SK-N-SH treated with all-trans-retinoic acid at 6 μM for 48 hours (cell line): ENCODE measurements at regions not wholly inside any gene's neighbourhood (a gene's known extent, or its start where the extent isn't known, plus 50 kb on each side); places are given as distances from the start of the nearest gene placed in this dataset.

Experiments
- BACH2 ChIP-seq: fragments of 250-450 bp; sonication (Bioruptor Pico); IDR thresholded peaks from 2 replicates; pipeline ENCODE4 v1.9.0; 2021; ENCODE audit warnings: mild to moderate bottlenecking, borderline replicate concordance
- CREB5 ChIP-seq: fragments of 250-450 bp; sonication (Bioruptor Pico); IDR thresholded peaks from 2 replicates; pipeline ENCODE4 v1.5.1; 2020; ENCODE audit warnings: low read depth, mild to moderate bottlenecking, moderate library complexity
- CSDC2 ChIP-seq: fragments of 250-450 bp; sonication (Bioruptor Pico); IDR thresholded peaks from 2 replicates; pipeline ENCODE4 v1.5.0; 2020; ENCODE audit warnings: mild to moderate bottlenecking, moderate library complexity
- CSRNP3 ChIP-seq: fragments of 250-450 bp; sonication (Bioruptor Pico); IDR thresholded peaks from 2 replicates; pipeline ENCODE4 v1.5.1; 2021; ENCODE audit warnings: mild to moderate bottlenecking, moderate library complexity
- GLIS3 ChIP-seq: fragments of 250-450 bp; sonication (Bioruptor Pico); IDR thresholded peaks from 2 replicates; pipeline ENCODE4 v1.5.0; 2020; ENCODE audit warnings: mild to moderate bottlenecking, moderate library complexity
- ISL1 ChIP-seq: fragments of 250-450 bp; sonication (Bioruptor Pico); IDR thresholded peaks from 2 replicates; pipeline ENCODE4 v2.1.2; 2022; ENCODE audit warnings: mild to moderate bottlenecking, moderate library complexity
- OSR1 ChIP-seq: fragments of 250-450 bp; sonication (Bioruptor Pico); IDR thresholded peaks from 2 replicates; pipeline ENCODE4 v1.8.0; 2022; ENCODE audit warnings: moderate library complexity, mild to moderate bottlenecking, inconsistent platforms
- PATZ1 ChIP-seq: fragments of 250-450 bp; sonication (Bioruptor Pico); IDR thresholded peaks from 2 replicates; pipeline ENCODE4 v1.8.0; 2020; ENCODE audit warnings: mild to moderate bottlenecking, moderate library complexity, borderline replicate concordance
- PPARA ChIP-seq: fragments of 250-450 bp; sonication (Bioruptor Pico); IDR thresholded peaks from 2 replicates; pipeline ENCODE4 v1.5.0; 2020; ENCODE audit warnings: mild to moderate bottlenecking, borderline replicate concordance
- TCF4 ChIP-seq: fragments of 250-450 bp; sonication (Bioruptor Pico); IDR thresholded peaks from 2 replicates; pipeline ENCODE4 v1.8.0; 2021; ENCODE audit warnings: mild to moderate bottlenecking, moderate library complexity, borderline replicate concordance
- ZNF565 ChIP-seq: fragments of 450-650 bp; formaldehyde crosslinking; conservative IDR thresholded peaks from 2 replicates; pipeline ENCODE4 v1.5.0; 2020; ENCODE audit warnings: low read depth, mild to moderate bottlenecking, moderate library complexity
- ZNF70 ChIP-seq: fragments of 450-650 bp; formaldehyde crosslinking; IDR thresholded peaks from 2 replicates; pipeline ENCODE4 v1.5.0; 2020; ENCODE audit warnings: mild to moderate bottlenecking, moderate library complexity
- ZNF8 ChIP-seq: fragments of 450-650 bp; formaldehyde crosslinking; IDR thresholded peaks from 2 replicates; pipeline ENCODE4 v1.5.0; 2020; ENCODE audit warnings: mild to moderate bottlenecking, moderate library complexity
- TF ChIP-seq, protein P1 (sequence below): fragments of 250-450 bp; sonication (Bioruptor Pico); IDR thresholded peaks from 2 replicates; pipeline ENCODE4 v1.5.0; 2020; ENCODE audit warnings: mild to moderate bottlenecking, moderate library complexity

DNA sequence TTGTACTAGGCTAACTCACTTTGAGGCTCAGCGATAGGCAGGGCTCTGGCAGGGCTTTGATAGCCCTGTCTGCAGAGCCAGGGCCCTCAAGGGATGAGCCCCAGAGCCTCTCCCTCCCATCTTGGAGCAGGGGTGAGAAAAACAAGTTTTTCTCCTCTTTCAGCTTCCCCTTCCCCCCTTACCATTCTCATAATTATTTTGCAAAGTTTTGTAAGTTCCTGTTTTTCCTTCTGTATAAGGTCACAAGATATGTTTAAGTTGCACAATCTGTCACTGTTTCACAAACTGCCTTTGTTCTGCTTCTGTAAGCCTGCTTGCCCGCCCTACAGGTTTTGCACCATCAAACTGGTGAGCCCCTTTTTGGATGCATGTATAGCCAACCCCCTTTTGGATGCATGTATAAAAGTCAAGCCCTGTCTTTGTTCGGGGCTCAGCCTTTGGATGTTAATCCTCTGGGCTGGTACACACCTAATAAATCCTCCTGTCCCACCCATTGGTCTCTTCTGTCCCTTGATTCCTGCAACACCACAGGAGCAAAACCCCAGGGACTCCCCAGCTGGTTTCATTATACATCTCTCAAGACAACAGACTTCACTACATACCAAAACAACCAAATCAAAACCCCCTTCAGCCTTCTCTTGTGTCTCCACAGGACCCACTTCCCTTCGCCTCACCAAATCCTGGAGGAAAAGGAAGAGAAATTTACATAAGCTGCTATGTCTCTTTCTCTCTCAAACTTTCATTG is 52.5 kb upstream of the RESF1 start:
- no peak for TF ChIP-seq ZNF70 (CRISPR knock-in tag)
- no peak for TF ChIP-seq CREB5 (CRISPR knock-in tag)
- TF ChIP-seq OSR1 (CRISPR knock-in tag): no peak
- TF ChIP-seq TCF4: no peak
- TF ChIP-seq GLIS3 (CRISPR knock-in tag): no peak
- TF ChIP-seq ZNF565 (CRISPR knock-in tag): no peak
- TF ChIP-seq BACH2 (CRISPR knock-in tag): no peak
- TF ChIP-seq, protein P1, sequence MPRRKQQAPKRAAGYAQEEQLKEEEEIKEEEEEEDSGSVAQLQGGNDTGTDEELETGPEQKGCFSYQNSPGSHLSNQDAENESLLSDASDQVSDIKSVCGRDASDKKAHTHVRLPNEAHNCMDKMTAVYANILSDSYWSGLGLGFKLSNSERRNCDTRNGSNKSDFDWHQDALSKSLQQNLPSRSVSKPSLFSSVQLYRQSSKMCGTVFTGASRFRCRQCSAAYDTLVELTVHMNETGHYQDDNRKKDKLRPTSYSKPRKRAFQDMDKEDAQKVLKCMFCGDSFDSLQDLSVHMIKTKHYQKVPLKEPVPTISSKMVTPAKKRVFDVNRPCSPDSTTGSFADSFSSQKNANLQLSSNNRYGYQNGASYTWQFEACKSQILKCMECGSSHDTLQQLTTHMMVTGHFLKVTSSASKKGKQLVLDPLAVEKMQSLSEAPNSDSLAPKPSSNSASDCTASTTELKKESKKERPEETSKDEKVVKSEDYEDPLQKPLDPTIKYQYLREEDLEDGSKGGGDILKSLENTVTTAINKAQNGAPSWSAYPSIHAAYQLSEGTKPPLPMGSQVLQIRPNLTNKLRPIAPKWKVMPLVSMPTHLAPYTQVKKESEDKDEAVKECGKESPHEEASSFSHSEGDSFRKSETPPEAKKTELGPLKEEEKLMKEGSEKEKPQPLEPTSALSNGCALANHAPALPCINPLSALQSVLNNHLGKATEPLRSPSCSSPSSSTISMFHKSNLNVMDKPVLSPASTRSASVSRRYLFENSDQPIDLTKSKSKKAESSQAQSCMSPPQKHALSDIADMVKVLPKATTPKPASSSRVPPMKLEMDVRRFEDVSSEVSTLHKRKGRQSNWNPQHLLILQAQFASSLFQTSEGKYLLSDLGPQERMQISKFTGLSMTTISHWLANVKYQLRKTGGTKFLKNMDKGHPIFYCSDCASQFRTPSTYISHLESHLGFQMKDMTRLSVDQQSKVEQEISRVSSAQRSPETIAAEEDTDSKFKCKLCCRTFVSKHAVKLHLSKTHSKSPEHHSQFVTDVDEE (CRISPR knock-in tag): no peak
- TF ChIP-seq PPARA (CRISPR knock-in tag): no peak
- no peak for TF ChIP-seq ISL1 (CRISPR knock-in tag)
- TF ChIP-seq PATZ1 (CRISPR knock-in tag): no peak
- TF ChIP-seq ZNF8 (CRISPR knock-in tag): no peak
- no peak for TF ChIP-seq CSDC2 (CRISPR knock-in tag)
- no peak for TF ChIP-seq CSRNP3 (CRISPR knock-in tag)
